Liver (tissue), 2 donors: ENCODE measurements at regions not wholly inside any gene's neighbourhood (a gene's known extent, or its start where the extent isn't known, plus 50 kb on each side); places are given as distances from the start of the nearest gene placed in this dataset.

Source experiments
- YY1 ChIP-seq: IDR thresholded peaks from 2 replicates; pipeline ENCODE4 v1.6.1; 2016; ENCODE audit warnings: antibody characterized with exemption, mild to moderate bottlenecking
- TF ChIP-seq, protein P1 (sequence below): fragments of 150-350 bp; IDR thresholded peaks from 2 replicates; pipeline ENCODE4 v1.5.1; 2017; ENCODE audit warnings: improper control_type of control experiment, low read depth, low read length; ENCODE audit not compliant: missing input control
- donor health status: healthy.

DNA sequence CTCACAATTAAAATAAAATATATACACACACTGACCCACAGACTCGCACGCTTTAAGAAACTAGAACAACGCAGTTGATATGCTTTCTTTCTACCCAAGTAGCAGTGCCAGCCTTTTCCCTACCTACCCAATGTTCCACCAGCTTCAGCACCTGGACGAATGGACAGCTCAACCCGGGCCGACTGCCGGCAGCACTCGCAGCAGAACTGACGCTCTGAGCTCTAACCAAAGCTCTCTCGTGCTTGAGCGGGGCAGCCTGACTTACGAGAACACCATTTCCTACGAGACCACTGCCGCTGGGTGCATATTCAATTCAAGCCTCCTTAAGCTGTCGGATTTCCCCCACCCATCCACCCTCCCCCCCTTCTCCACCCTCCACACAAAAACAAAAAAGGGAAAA is 127.4 kb upstream of the DPYD start:
- TF ChIP-seq YY1, result no peak
- TF ChIP-seq, protein P1, sequence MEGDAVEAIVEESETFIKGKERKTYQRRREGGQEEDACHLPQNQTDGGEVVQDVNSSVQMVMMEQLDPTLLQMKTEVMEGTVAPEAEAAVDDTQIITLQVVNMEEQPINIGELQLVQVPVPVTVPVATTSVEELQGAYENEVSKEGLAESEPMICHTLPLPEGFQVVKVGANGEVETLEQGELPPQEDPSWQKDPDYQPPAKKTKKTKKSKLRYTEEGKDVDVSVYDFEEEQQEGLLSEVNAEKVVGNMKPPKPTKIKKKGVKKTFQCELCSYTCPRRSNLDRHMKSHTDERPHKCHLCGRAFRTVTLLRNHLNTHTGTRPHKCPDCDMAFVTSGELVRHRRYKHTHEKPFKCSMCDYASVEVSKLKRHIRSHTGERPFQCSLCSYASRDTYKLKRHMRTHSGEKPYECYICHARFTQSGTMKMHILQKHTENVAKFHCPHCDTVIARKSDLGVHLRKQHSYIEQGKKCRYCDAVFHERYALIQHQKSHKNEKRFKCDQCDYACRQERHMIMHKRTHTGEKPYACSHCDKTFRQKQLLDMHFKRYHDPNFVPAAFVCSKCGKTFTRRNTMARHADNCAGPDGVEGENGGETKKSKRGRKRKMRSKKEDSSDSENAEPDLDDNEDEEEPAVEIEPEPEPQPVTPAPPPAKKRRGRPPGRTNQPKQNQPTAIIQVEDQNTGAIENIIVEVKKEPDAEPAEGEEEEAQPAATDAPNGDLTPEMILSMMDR, result peak; percentile 12
